ENCODE measurements at regions not wholly inside any gene's neighbourhood (a gene's known extent, or its start where the extent isn't known, plus 50 kb on each side); places are given as distances from the start of the nearest gene placed in this dataset.
A peak's percentile ranks its signal among the peaks of the same experiment; 100 is the strongest.

DNA sequence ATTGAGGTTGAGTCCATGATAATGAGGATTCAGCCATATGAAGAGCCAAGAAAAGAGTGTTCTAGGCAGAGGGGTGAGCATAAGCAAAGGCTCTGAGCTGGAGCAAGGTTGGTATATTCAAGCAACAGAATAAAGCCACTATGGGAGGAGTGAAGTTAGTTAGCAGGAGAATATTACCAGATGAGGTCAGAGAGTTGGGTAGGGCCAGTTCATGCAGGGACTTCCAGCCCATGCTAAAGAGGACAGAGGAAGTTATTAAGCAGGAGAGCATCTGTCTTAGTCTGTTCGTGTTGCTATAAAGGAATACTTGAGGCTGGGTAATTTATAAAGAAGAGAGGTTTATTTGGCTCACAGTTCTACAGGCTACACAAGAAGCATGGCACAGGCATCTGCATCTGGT is 57.1 kb upstream of the ATG10 start:
- no peak for DNase-seq

DNA sequence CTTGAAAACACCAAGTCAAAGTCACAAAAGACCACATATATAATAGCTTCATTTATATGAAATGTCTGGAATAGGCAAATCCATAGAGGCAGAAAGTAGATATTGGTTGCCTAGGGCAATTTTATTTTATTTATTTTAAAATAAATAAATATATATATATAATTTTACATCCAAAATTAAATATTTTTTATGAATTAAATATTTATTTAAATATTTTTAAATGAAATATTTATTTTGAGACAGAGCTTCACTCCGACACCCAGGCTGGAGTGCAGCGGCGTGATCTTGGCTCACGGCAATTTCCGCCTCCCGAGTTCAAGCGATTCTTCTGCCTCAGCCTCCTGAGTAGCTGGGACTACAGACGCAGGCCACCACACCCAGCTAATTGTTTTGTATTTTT is 58.9 kb upstream of the ATG10 start:
- no peak for DNase-seq

DNA sequence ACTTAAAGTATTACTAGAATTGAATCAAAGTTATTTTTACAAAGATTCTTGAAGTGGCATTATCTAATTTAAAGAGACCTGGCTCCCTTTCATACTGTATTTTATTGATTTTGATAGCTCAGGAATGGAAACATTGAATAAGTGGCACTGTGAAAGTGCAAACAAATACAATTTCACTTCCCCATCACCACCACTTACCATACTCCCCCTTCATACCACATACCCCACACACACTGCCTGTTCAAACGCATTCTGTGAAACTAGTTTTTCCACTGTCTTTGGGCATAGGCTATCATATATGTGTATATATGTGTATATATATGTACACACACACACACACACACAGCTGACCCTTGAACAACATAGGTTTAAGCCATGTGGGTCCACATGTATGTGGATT is 62.1 kb upstream of the ATG10 start:
- DNase-seq = no peak

DNA sequence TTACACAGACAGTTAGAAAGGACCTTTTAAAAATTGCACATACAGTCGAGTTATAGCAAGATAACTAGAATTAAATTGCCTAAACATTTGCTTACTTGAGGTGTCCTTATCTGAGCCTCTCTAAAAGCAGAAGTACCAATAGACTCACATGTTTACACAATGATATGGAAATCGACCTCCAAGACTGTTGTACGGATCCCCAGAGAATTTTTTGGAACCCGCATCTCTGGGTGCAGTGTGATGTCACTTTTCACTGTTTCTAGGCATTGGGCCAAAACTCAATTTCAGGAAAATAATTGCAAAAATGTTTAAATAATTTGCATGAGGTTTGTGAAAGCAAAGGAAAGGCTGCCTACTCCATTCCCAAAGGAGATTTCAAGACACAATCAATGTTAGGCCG is 63.1 kb upstream of the ATG10 start:
- no peak for DNase-seq

DNA sequence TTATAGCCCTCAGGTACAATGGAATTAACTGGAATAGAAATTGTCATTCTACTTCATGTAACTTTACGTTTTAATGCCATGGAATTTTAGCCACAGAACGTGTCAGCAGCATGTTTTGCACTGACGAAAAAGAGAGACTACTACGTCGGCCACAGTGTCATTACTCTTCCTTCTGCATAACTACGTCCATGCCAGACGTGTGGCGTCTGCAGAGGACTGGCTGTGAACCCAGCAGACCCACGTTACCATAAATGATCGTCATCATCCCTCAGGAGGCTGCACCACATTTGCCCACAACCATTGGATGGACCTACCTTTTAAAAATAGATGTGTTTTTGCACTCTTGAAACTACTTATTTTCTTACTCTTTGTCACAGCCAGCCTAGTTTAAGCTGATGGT is 63.8 kb upstream of the ATG10 start:
- no peak for DNase-seq

DNA sequence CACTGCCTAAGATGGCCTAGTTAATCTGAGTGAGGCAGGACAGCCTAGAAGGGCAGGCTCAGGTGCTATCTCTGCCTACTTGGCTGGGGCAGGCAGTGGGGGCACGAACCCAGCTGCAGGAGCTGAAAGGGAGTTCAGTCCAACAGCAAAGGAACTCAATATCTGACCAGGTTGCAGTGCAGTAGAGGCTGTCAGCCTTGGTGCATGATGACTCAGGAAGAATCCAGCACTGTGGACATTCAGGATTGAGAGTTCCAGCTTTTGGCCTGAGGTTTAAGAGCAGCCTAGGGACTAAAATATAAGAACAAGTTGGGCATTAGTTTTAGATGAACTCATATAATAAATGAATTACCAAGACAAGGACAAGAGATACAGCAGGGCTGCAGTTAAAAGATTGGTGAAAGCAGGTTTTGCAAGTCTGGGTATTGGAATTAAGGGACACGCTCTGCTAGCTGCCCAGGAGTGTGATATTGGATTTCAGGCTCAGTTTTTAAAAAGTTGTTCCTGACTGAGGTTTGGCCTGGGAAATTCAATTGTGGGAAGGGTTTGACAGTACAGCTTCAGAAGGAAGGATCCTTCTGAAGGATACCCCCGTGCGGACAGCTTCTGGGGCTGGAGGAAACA is 64.7 kb upstream of the ATG10 start:
- no peak for DNase-seq

DNA sequence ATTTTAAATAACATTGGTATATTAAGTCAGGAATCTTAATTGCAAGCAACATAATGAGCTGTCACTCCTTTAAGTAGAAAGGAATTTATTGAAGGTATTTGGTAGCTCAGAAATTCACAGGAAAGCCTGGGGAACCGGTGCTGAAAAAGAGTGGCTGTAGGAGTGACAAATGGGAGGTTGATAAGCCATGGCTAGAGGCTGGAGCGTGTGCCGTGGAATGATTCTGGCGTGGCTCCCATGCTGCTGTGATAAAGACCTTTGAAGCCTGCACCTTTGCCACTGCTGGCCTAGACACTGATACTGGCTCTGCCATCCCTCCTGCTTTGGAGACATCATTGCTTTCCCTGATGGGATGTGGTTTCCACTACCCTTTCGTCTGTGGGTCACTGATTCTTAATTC is 65.7 kb upstream of the ATG10 start:
- DNase-seq = no peak

DNA sequence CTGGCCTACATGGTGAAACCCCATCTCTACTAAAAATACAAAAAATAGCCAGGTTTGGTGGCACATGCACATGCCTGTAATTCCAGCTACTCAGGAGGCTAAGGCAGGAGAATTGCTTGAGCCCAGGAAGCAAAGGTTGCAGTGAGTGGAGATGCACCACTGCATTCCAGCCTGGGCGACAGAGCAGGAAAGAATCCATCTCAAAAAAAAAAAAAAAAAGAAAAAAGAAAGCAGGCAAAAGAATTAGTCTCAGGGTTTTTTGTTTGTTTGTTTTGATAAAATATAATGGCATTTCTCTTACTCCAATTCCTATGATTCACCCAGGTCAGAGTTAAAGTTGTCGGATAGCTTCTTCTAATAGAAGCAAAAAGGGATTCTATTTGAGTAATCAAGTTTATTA is 67.0 kb upstream of the ATG10 start:
- DNase-seq = no peak

DNA sequence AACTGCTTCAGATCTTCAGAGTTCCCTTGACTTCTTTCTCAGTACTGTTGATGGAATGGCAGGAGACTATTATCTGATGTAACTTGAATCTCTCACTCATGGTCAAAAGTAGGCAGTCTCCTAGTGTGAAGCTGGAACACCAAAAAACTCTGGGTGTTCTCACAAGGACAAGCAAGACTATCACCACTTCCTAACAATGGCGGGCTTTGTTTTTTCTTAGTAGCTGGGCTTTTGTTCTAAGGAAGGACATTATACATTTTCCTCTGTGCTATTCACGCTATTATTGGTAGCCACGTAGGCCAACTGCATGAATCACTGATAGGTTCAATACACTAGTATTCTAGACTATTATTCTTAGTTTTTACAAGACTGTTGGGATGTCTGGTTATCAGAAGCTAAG is 67.7 kb upstream of the ATG10 start:
- no peak for DNase-seq

DNA sequence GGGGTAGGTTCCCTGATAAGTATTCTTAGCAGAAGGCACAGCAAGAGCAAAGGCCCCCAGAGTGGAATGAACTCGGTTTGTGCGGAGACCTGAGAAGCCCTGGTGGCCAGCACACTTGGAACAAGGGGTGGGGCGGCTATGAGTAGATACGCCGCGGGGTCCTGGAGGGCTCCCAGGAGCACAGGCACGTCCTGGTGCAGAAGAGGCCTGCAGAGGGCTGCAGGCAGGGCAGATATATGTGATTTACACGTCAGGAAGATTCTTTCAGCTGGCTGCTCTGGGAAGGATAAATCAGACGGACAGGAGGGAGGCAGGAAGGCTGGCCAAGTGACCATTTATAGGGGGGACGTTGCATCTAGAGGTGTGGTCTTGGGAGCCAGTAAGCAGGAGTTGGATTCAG is 70.2 kb upstream of the ATG10 start:
- no peak for DNase-seq

DNA sequence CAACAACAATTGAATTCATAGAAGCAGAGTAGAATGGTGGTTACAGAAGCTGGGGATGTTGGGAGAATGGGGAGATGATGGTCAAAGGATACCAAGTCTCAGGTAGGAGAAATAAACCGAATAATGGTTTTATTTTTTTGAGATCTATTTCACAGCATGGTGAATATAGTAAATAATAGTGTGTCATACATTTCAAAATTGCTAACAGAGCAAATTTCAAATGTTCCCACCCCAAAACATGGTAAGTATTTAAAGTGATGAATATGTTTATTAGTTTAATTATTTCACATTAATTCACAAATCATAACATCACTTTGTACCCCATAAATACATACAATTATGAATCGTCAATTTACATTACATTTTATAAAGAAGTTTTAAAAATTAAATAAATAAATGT is 72.7 kb upstream of the ATG10 start:
- no peak for DNase-seq

DNA sequence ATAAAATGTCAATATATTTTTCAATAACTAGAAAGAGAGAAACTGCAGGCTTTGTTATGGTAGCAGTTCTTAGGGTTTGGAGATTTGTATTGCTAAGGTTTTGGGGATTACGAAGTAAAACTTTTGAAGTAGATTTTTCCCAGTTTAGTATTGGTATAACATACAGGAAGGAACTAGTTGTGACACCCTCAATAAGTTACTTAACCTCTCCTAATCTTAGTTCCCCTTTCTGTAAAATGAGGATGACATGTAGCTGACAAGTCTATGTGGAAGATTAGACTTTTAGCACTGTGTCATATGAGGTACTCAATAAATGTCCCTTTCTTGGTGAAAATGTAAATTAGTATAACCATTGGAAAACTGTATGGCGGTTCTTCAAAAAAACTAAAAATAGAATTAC is 73.4 kb upstream of the ATG10 start:
- no peak for DNase-seq

DNA sequence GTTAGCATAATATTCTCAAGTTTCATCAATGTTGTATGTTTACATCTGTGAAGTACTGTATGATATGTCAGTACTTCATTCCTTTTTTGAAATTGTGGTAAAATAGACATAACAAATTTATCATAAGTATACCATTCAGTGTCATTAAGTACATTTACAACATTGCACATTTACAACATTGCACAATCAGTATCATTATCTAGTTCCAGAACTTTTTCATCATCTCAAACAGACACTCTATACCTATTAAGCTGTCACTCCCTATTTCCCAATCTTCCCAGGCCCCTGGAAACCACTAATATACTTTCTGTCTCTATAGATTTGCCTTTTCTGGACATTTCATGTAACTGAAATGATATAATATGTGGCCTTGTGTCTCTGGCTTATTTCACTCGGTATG is 75.1 kb upstream of the ATG10 start:
- DNase-seq = no peak

DNA sequence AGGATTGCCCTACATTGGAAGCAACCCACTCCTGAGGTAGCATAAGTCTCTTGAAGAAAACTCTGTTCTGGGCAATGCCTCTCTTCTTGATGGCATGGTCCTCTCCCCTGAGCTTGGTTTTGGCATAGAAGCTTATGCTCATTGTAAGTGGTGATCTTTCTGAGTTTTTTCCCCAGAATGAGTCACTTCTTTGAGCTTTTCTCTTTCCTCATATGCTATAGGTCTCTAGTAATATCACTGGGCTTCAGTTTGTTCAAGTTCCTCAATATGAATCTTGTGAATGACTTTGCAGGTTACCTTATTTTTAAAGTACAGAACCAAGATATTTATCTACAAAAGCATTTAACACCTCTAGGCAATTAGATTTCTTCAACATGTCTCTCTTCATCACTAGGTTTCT is 76.5 kb upstream of the ATG10 start:
- no peak for DNase-seq

DNA sequence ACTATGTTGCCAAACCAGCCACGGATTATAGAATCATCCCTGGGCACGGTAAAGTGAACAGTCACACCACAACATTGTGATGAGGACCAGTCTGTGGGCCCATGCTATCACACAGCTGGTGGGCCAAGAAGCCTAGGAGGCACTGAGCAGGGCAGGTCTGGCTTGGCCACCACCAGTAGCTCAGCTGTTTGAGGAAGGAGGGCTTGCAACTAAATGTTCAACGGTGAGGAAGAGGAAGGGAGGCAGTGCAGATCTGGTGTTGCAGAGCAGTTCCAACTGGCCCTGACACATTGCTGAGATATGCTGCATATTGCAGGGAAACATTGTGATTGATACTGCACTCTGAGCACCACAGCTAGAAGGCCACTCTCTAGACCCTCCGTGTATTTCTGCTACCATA is 77.9 kb upstream of the ATG10 start:
- no peak for DNase-seq

DNA sequence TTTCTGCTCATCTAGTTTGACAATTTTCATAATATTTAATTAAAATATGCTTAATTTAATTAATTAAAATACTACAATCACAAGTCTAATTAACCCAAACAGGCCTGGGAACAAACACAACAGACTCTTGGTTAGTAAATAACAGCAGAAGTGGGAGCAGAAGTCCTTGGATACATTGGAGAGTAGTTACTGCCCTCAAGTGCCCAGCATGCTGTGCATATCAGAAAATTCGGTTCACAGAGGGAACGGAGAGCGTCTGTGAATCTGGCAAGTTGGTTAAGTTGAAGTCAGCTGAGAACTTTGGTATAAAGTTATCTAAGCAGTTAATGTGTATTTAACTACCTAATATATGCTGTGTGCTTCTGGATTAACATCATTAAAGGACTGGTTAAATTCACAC is 87.0 kb upstream of the ATG10 start:
- no peak for DNase-seq

DNA sequence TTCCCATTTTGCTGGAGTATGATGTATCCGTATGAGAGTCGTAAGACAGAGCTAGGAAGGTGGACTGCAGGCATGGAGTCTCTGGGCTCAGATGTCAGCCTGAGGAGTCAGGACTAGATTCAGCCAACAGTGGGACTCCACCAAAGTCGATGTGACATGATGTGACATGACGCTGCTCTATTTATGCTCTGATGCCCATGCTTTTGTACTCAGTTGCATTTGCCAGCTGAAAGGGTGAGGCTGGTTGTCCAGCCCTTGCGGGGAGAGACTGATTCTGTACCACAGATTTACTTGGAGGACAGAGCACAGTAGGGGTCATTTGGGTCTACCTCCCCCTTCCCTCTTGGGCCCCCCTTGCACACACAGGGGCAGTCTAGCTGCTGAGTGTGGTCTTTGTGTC is 88.5 kb upstream of the ATG10 start:
- DNase-seq = no peak

DNA sequence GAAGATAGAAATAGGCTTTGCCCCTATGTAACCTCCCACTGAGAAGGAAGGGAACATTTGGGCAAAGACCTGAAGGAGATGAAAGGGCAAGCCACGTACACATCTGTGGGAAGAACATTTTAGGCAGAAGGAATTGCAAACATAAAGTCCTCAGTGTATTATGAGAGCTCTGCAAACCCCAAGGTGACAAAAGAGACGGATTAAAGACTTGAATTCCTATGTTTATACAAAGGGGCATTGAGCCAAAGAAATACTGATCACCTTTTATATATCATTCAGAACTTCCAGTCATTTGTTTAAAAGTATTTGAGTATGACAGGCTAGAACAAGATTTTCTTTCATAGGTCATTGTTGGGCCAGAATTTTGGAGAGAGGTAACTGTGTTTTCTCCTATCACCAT is 90.2 kb upstream of the ATG10 start:
- DNase-seq = no peak

DNA sequence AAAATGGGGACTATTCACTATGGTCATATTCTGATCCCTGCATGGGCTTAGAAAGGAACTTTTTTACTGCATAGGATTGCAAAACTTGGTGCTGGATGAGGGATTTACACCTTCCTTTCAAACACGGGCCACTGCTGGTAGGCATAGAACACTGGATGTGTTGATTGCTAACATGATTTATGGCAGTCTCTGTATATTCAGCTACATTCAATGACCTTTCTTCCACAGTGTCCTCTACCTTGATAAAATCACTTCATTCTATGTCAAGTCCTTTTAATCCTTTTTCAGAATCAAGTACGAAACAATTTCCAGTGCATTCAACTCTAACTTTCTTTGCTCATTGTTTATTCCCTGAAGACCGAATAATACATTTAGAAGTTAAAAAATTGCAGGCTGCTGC is 91.9 kb upstream of the ATG10 start:
- no peak for DNase-seq

DNA sequence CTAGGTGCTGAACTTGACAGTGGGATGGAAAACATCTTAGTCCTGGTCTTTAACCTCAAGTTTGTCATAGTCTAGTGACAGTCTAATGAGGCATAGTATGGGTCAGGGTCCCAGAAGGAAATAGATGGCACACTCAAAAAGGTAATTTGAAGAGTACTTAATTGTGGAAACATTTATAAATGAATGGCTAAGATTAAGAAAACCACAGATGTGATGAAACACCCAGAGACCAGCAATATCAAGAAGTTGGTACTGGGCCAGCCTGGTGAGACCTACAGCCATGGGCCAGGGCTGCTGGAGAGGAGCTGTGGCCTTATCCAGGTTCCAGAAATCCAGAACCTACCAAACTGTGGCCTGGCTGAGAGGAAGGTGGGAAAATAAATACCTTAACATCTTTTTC is 93.5 kb upstream of the ATG10 start:
- no peak for DNase-seq

DNA sequence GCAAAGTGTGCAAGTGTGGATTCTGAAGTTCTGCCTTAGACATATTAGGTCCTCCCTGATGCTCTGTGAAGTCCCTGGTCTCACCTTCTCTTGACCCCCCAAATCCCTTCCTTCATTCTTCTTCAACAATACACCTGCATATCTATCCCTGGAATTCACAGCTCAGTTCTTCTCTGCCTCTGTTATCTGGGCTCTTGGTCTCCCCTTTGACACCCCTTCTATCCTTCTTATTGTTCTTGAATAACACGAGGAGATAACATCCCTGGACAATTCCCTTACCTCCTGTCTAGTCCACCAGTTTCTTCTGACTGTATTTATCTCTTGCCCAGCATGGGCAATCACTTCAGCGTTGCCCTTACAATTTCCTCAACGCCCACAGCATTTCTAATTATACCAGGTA is 104.8 kb upstream of the ATG10 start:
- no peak for DNase-seq

DNA sequence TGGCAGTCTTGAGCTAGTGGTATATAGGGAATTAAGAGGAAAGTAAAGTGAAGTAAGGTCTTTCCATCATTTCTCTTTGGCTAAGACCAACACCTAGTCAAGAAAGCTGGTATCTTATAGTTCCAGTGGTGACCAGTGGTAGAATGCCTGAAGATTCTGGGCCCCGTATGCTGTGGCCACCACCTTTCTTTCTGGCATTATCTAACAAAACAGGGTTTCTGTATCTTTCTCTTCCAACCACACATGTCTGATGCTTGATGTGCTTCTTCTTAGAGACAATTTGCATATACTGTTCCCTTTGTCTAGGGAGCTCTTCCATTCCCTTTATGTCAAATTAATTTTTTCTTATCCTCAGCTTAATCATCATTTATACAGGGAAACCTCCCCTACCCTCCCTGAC is 109.9 kb upstream of the SSBP2 start:
- no peak for DNase-seq

DNA sequence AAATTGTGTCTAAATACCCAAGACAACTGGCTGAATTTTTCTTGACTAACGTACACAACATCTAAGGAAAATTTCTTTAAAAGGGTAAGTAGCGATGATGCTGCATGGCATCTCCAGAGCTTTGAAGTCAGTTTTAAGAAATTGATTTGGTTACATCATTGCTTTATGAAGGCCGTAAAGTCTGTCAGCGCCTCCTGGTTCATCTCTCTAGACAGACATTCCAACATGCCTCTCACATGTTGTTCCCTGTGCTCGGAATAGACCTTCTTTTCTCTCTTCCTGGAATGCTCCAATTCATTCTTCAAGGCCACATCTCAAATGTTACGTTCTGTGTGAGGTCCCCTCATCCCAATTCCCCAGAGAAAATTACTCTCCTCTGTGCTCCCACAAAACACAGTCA is 108.7 kb upstream of the SSBP2 start:
- DNase-seq = no peak

DNA sequence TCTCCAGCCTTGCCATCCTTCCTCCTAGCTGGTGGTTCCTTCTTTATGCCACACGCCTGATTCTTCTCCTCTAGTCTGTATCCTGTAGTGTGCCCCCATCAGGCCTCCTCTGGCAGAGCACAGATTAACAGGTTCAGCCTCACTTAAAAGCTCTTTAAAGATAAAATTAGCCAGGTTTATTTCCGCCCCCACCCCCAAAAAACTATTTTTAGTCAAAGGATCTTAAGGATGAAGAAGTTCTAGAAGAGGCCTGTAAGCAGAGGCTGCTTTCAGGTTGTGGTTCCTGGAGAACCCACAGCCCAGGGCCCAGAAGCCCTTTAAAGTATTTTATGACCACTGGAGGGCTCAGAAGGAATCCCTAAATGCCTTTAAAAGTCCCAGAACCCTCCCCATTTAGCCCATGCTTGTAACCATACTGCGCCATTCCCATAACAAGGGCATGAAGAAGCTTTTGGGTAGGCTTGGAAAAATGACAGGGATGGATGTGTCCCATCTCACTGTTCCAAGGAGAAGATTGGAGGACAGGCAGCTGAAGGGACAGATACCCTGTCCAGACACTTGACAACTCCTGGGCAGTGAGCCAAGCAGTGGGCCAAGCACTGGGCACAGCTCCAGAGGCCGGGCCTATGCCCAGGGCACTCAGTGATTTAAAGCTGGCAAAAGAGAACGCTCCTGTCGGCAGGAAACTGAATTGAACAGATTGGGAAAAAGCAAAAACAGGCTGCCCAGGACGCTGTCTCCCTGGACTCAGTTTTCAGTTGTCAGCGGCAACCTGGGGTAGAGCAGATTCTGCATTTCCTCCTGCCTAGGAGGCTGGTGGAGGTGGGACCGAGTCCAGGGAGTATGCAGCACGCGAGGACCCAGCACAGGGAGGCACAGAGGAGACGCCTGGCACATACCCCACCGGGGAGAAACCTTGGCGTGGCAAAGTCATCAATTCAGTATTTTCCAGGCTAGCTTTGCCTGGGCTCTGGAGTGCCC is 106.3 kb upstream of the SSBP2 start:
- peak; percentile 17 for DNase-seq

DNA sequence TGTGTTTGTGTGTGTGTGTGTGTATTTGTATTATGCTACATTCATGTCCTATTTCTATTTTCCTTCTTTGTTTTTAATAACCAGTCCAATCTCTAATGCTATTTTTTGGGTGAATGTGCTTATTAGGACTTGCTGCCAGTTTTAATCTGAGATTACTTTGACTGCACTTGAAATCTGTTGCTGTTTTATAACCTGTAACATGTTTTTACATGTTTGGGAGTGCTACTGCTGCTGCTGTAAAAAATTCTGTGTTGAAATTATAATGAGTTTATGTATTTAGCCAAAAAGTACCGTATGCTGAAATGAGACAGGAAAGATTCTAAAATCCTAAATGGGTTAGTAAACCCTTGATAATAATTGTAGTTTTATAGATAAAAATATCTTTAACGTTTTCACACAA is 104.7 kb upstream of the SSBP2 start:
- DNase-seq = no peak

Data from CD4-positive, alpha-beta T cell treated with Interleukin-6 for 4 hours (primary cell).